ENCODE measurements at regions not wholly inside any gene's neighbourhood (a gene's known extent, or its start where the extent isn't known, plus 50 kb on each side); places are given as distances from the start of the nearest gene placed in this dataset.

GRCh38 chr4:31220921-31221320 lies 500.8 kb downstream of the PCDH7 start:
- Histone ChIP-seq H3K4me3 (ENCODE audit: low read depth, low read length, poor library complexity, severe bottlenecking) (no peak overlapping the region), H3K4me1 (ENCODE audit: insufficient read depth, low read length, poor library complexity, severe bottlenecking) (no peaks in the 10 kb centered on the region), H3K9me3 (ENCODE audit: low read depth, low read length, poor library complexity, severe bottlenecking) (no peaks in the 10 kb centered on the region), H3K36me3 (ENCODE audit: insufficient read depth, low read length, poor library complexity, severe bottlenecking) (no peaks in the 10 kb centered on the region), H3K27me3 (replicated peaks; ENCODE audit: insufficient read depth, low read depth, low read length, poor library complexity) (no peaks in the 10 kb centered on the region), H3K27ac (ENCODE audit: low read depth, low read length, poor library complexity, severe bottlenecking) (no peak overlapping the region)
- ChIA-PET POLR2A (ENCODE audit: low non-redundant PET) (no interaction called here), CTCF (no interaction called here)
- no peak for TF ChIP-seq EZH2 (IDR thresholded peaks at IDR 0.05; ENCODE audit: borderline replicate concordance, low read depth, low read length, poor library complexity, severe bottlenecking)
- TF ChIP-seq CTCF (conservative IDR thresholded peaks at IDR 0.05; ENCODE audit: low read depth, low read length), result no peak
- no TSS peak for BruUV-seq (replicated peaks)
- DNase-seq (ENCODE audit: low spot score), result no peak
- intact Hi-C loops (cut with micrococcal nuclease; ENCODE audit: unreplicated experiment), result no loop called here

GRCh38 chr4:31228068-31228467 lies 507.9 kb downstream of the PCDH7 start:
- no peaks in the 10 kb centered on the region for H3K4me1 ChIP-seq (ENCODE audit: insufficient read depth, low read length, poor library complexity, severe bottlenecking)
- ChIA-PET POLR2A (ENCODE audit: low non-redundant PET) (no interaction called here), CTCF (interaction anchor here (0.7 kb wide), 1 partner anchor 88 kb away, joined by 5 read pairs; no protein-coding TSS in a partner anchor)
- no peaks in the 10 kb centered on the region for H3K9me3 ChIP-seq (ENCODE audit: low read depth, low read length, poor library complexity, severe bottlenecking)
- H3K27ac ChIP-seq (ENCODE audit: low read depth, low read length, poor library complexity, severe bottlenecking), result no peak overlapping the region
- H3K4me3 ChIP-seq (ENCODE audit: low read depth, low read length, poor library complexity, severe bottlenecking), result no peak overlapping the region
- no peaks in the 10 kb centered on the region for H3K36me3 ChIP-seq (ENCODE audit: insufficient read depth, low read length, poor library complexity, severe bottlenecking)
- TF ChIP-seq CTCF (conservative IDR thresholded peaks at IDR 0.05; ENCODE audit: low read depth, low read length) (no peak), EZH2 (IDR thresholded peaks at IDR 0.05; ENCODE audit: borderline replicate concordance, low read depth, low read length, poor library complexity, severe bottlenecking) (no peak)
- H3K27me3 ChIP-seq (replicated peaks; ENCODE audit: insufficient read depth, low read depth, low read length, poor library complexity), result no peaks in the 10 kb centered on the region
- intact Hi-C loops (cut with micrococcal nuclease; ENCODE audit: unreplicated experiment), result no loop called here
- no TSS peak for BruUV-seq (replicated peaks)
- no peak for DNase-seq (ENCODE audit: low spot score)

GRCh38 chr4:31230594-31230993 lies 510.4 kb downstream of the PCDH7 start:
- BruUV-seq (replicated peaks), result no TSS peak

More at GRCh38 chr4:31230594-31230993, 510.4 kb downstream of the PCDH7 start:
- no peaks in the 10 kb centered on the region for H3K9me3 ChIP-seq (ENCODE audit: low read depth, low read length, poor library complexity, severe bottlenecking)
- no peak overlapping the region for H3K4me3 ChIP-seq (ENCODE audit: low read depth, low read length, poor library complexity, severe bottlenecking)
- CTCF ChIA-PET, result no interaction called here
- no peak for TF ChIP-seq EZH2 (IDR thresholded peaks at IDR 0.05; ENCODE audit: borderline replicate concordance, low read depth, low read length, poor library complexity, severe bottlenecking)
- no peak for TF ChIP-seq CTCF (conservative IDR thresholded peaks at IDR 0.05; ENCODE audit: low read depth, low read length)
- POLR2A ChIA-PET (ENCODE audit: low non-redundant PET), result no interaction called here
- DNase-seq (ENCODE audit: low spot score), result no peak
- no peak overlapping the region for H3K27ac ChIP-seq (ENCODE audit: low read depth, low read length, poor library complexity, severe bottlenecking)
- intact Hi-C loops (cut with micrococcal nuclease; ENCODE audit: unreplicated experiment), result no loop called here
- no peaks in the 10 kb centered on the region for H3K27me3 ChIP-seq (replicated peaks; ENCODE audit: insufficient read depth, low read depth, low read length, poor library complexity)
- no peaks in the 10 kb centered on the region for H3K36me3 ChIP-seq (ENCODE audit: insufficient read depth, low read length, poor library complexity, severe bottlenecking)
- H3K4me1 ChIP-seq (ENCODE audit: insufficient read depth, low read length, poor library complexity, severe bottlenecking), result no peaks in the 10 kb centered on the region
